Panc1 (cell line): ENCODE measurements at regions not wholly inside any gene's neighbourhood (a gene's known extent, or its start where the extent isn't known, plus 50 kb on each side); places are given as distances from the start of the nearest gene placed in this dataset.

ENCODE experiments used
- ATAC-seq: fragments of 200-7000 bp; cut with Tn5 transposase; 2 replicates; pipeline ENCODE4 v1.9.1; 2020; ENCODE audit warnings: mild to moderate bottlenecking, moderate library complexity
- BruUV-seq: library from RNA; stranded (reverse); fragments of 400-500 nt; replicated peaks from 2 replicates; lab custom pipeline; 2021; lab: Mats Ljungman, UMichigan
- CTCF ChIA-PET: fragments of 300-600 bp; sonication (Branson Sonifier 250); formaldehyde crosslinking; loops from one replicate; lab custom pipeline; 2022; ENCODE audit warnings: antibody characterized with exemption; lab: Charles Lee
- POLR2A ChIA-PET: fragments of 300-600 bp; sonication (Branson Sonifier 250); formaldehyde crosslinking; loops from one replicate; lab custom pipeline; 2022; ENCODE audit warnings: antibody characterized with exemption; lab: Charles Lee
- DNase-seq: peaks from one replicate; pipeline ENCODE4 v3.0.0-alpha.2; 2010; ENCODE audit warnings: low read depth, low spot score
- H3K27ac ChIP-seq: 2 replicates; pipeline ENCODE4 v1.5.1; 2011; ENCODE audit warnings: mild to moderate bottlenecking, low read length, inconsistent platforms
- H3K27me3 ChIP-seq: fragments of 200-500 bp; sonication (Bioruptor generic); 2 replicates; pipeline ENCODE4 v1.6.0; 2014; ENCODE audit warnings: low read length, inconsistent platforms; ENCODE audit not compliant: control insufficient read depth, insufficient read depth
- H3K36me3 ChIP-seq: fragments of 200-500 bp; sonication (Bioruptor generic); 2 replicates; pipeline ENCODE4 v1.5.1; 2014; ENCODE audit warnings: inconsistent platforms, mild to moderate bottlenecking, low read length, moderate library complexity; ENCODE audit not compliant: control insufficient read depth, insufficient read depth
- H3K4me1 ChIP-seq: 2 replicates; pipeline ENCODE4 v1.5.1; 2011; ENCODE audit warnings: inconsistent platforms, mild to moderate bottlenecking, low read length, moderate library complexity; ENCODE audit not compliant: control insufficient read depth, insufficient read depth
- H3K4me3 ChIP-seq, 2 experiments: 2 replicates each; pipeline ENCODE4 v1.5.1; 2011 to 2012; ENCODE audit warnings: low read depth in 2 of 2, low read length in 2 of 2, mild to moderate bottlenecking in 2 of 2, inconsistent platforms in 1 of 2, moderate library complexity in 1 of 2
- H3K9me3 ChIP-seq: fragments of 200-500 bp; sonication (Bioruptor generic); 2 replicates; pipeline ENCODE4 v1.5.1; 2014; ENCODE audit warnings: low read depth, mild to moderate bottlenecking, inconsistent platforms, low read length, moderate library complexity; ENCODE audit not compliant: control insufficient read depth, insufficient read depth
- CTCF ChIP-seq: fragments of 450-650 bp; IDR thresholded peaks from 2 replicates; pipeline ENCODE4 v1.5.1; 2017; ENCODE audit warnings: mild to moderate bottlenecking
- POLR2AphosphoS5 ChIP-seq: IDR thresholded peaks from 2 replicates; pipeline ENCODE4 v1.6.1; 2012; ENCODE audit warnings: mild to moderate bottlenecking, low read depth, low read length, moderate library complexity
- SIN3A ChIP-seq: IDR thresholded peaks from 2 replicates; pipeline ENCODE4 v1.6.1; 2012; ENCODE audit warnings: low read depth, mild to moderate bottlenecking, low read length, moderate library complexity, borderline replicate concordance; ENCODE audit not compliant: insufficient read depth
- TCF7L2 ChIP-seq: IDR thresholded peaks from 2 replicates; pipeline ENCODE4 v1.6.1; 2011; ENCODE audit warnings: mild to moderate bottlenecking, low read depth, low read length, inconsistent platforms
- in situ Hi-C: cut with HindIII; loops from 2 replicates; pipeline ENCODE4 v1.10.0; 2016; ENCODE audit warnings: low sequenced_read_pairs, low pct_unique_long_range_greater_than_20kb
- intact Hi-C: fragments of 100-400 bp; cut with micrococcal nuclease; formaldehyde crosslinking; loops from one replicate; pipeline ENCODE4 v1.10.0; 2022; ENCODE audit not compliant: unreplicated experiment
- TF ChIP-seq, protein P1 (sequence below), 2 experiments: IDR thresholded peaks; 2 replicates each; pipeline ENCODE4 v1.6.1; 2011 to 2012; ENCODE audit warnings: low read depth in 2 of 2, control low read depth in 1 of 2, low read length in 1 of 2, mild to moderate bottlenecking in 1 of 2, moderate library complexity in 1 of 2; ENCODE audit not compliant: insufficient read depth in 1 of 2

- no peaks in the 10 kb centered on the region for H3K36me3 ChIP-seq
- in situ Hi-C loops (no loop called here), intact Hi-C loops (no loop called here)
- DNase-seq = no peak
- CTCF ChIA-PET = no interaction called here
- H3K27me3 ChIP-seq = no peaks in the 10 kb centered on the region; the same call in 1 of the 2 replicates
- H3K4me3 ChIP-seq = no peak overlapping the region
- no peaks in the 10 kb centered on the region for H3K9me3 ChIP-seq
- H3K4me1 ChIP-seq = no peaks in the 10 kb centered on the region
- H3K27ac ChIP-seq = no peak overlapping the region
- POLR2A ChIA-PET = no interaction called here
- no peak for ATAC-seq
- TF ChIP-seq CTCF = no peak
- TF ChIP-seq, protein P1, sequence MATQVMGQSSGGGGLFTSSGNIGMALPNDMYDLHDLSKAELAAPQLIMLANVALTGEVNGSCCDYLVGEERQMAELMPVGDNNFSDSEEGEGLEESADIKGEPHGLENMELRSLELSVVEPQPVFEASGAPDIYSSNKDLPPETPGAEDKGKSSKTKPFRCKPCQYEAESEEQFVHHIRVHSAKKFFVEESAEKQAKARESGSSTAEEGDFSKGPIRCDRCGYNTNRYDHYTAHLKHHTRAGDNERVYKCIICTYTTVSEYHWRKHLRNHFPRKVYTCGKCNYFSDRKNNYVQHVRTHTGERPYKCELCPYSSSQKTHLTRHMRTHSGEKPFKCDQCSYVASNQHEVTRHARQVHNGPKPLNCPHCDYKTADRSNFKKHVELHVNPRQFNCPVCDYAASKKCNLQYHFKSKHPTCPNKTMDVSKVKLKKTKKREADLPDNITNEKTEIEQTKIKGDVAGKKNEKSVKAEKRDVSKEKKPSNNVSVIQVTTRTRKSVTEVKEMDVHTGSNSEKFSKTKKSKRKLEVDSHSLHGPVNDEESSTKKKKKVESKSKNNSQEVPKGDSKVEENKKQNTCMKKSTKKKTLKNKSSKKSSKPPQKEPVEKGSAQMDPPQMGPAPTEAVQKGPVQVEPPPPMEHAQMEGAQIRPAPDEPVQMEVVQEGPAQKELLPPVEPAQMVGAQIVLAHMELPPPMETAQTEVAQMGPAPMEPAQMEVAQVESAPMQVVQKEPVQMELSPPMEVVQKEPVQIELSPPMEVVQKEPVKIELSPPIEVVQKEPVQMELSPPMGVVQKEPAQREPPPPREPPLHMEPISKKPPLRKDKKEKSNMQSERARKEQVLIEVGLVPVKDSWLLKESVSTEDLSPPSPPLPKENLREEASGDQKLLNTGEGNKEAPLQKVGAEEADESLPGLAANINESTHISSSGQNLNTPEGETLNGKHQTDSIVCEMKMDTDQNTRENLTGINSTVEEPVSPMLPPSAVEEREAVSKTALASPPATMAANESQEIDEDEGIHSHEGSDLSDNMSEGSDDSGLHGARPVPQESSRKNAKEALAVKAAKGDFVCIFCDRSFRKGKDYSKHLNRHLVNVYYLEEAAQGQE (IDR thresholded peaks at IDR 0.05; ENCODE audit: insufficient read depth in 1 of 2, low read depth in 2 of 2, low read length in 1 of 2) = no peak
- no peak for TF ChIP-seq TCF7L2
- no peak for TF ChIP-seq SIN3A
- TF ChIP-seq POLR2AphosphoS5 = no peak
- BruUV-seq = no TSS peak
Observed at GRCh38 chr14:98728836-98729235, 543.2 kb downstream of the BCL11B start.

DNA sequence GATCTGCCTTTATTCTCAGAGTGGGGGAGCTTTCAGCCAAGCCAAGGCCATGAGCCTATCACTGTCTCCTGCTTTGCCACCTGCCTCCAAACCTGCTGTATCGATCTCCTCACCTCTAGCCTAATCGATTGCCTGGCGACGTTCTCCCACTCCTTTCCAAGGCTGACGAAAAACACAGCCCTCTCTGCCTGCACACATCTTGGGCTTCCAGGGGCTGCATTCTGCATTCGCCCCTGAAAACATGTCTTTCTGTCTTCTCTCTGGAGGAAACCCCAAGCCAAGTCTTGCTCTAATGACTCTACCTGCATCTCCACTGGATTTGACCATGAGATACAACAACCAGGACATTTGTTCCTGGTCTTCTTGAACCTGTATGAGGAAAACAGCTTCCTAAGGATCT lies 540.7 kb downstream of the BCL11B start:
- in situ Hi-C loops = no loop called here
- intact Hi-C loops = no loop called here
- ATAC-seq (no peak), DNase-seq (no peak)
- Histone ChIP-seq H3K27me3 (no peaks in the 10 kb centered on the region; the same call in 1 of the 2 replicates), H3K36me3 (no peaks in the 10 kb centered on the region), H3K27ac (no peak overlapping the region), H3K9me3 (no peaks in the 10 kb centered on the region), H3K4me1 (no peaks in the 10 kb centered on the region), H3K4me3 (no peak overlapping the region)
- ChIA-PET CTCF (no interaction called here), POLR2A (no interaction called here)
- no TSS peak for BruUV-seq
- TF ChIP-seq TCF7L2 (no peak), POLR2AphosphoS5 (no peak), SIN3A (no peak), CTCF (no peak)
- TF ChIP-seq, protein P1 (IDR thresholded peaks at IDR 0.05; ENCODE audit: insufficient read depth in 1 of 2, low read depth in 2 of 2, low read length in 1 of 2) = no peak
